SK-N-SH treated with all-trans-retinoic acid at 6 μM for 48 hours (cell line): ENCODE measurements at regions not wholly inside any gene's neighbourhood (a gene's known extent, or its start where the extent isn't known, plus 50 kb on each side); places are given as distances from the start of the nearest gene placed in this dataset.

Experiments
- ATAC-seq: fragments of 200-7000 bp; cut with Tn5 transposase; 3 replicates; pipeline ENCODE4 v1.9.1; 2020; ENCODE audit warnings: mild to moderate bottlenecking, moderate library complexity
- ARNTL ChIP-seq: fragments of 450-650 bp; formaldehyde crosslinking; IDR thresholded peaks from 2 replicates; pipeline ENCODE4 v1.5.0; 2020; ENCODE audit warnings: low read depth, mild to moderate bottlenecking, moderate library complexity, borderline replicate concordance
- BACH2 ChIP-seq: fragments of 250-450 bp; sonication (Bioruptor Pico); IDR thresholded peaks from 2 replicates; pipeline ENCODE4 v1.9.0; 2021; ENCODE audit warnings: mild to moderate bottlenecking, borderline replicate concordance
- CREB5 ChIP-seq: fragments of 250-450 bp; sonication (Bioruptor Pico); IDR thresholded peaks from 2 replicates; pipeline ENCODE4 v1.5.1; 2020; ENCODE audit warnings: low read depth, mild to moderate bottlenecking, moderate library complexity
- CSDC2 ChIP-seq: fragments of 250-450 bp; sonication (Bioruptor Pico); IDR thresholded peaks from 2 replicates; pipeline ENCODE4 v1.5.0; 2020; ENCODE audit warnings: mild to moderate bottlenecking, moderate library complexity
- CSRNP3 ChIP-seq: fragments of 250-450 bp; sonication (Bioruptor Pico); IDR thresholded peaks from 2 replicates; pipeline ENCODE4 v1.5.1; 2021; ENCODE audit warnings: mild to moderate bottlenecking, moderate library complexity
- ESRRG ChIP-seq: fragments of 250-450 bp; sonication (Bioruptor Pico); IDR thresholded peaks from 2 replicates; pipeline ENCODE4 v1.6.1; 2021; ENCODE audit warnings: mild to moderate bottlenecking
- GLIS3 ChIP-seq: fragments of 250-450 bp; sonication (Bioruptor Pico); IDR thresholded peaks from 2 replicates; pipeline ENCODE4 v1.5.0; 2020; ENCODE audit warnings: mild to moderate bottlenecking, moderate library complexity
- ISL1 ChIP-seq: fragments of 250-450 bp; sonication (Bioruptor Pico); IDR thresholded peaks from 2 replicates; pipeline ENCODE4 v2.1.2; 2022; ENCODE audit warnings: mild to moderate bottlenecking, moderate library complexity
- OSR1 ChIP-seq: fragments of 250-450 bp; sonication (Bioruptor Pico); IDR thresholded peaks from 2 replicates; pipeline ENCODE4 v1.8.0; 2022; ENCODE audit warnings: moderate library complexity, mild to moderate bottlenecking, inconsistent platforms
- PATZ1 ChIP-seq: fragments of 250-450 bp; sonication (Bioruptor Pico); IDR thresholded peaks from 2 replicates; pipeline ENCODE4 v1.8.0; 2020; ENCODE audit warnings: mild to moderate bottlenecking, moderate library complexity, borderline replicate concordance
- POU6F1 ChIP-seq: fragments of 250-450 bp; sonication (Bioruptor Pico); IDR thresholded peaks from 2 replicates; pipeline ENCODE4 v1.8.0; 2021; ENCODE audit warnings: low read depth, mild to moderate bottlenecking, moderate library complexity, borderline replicate concordance
- PPARA ChIP-seq: fragments of 250-450 bp; sonication (Bioruptor Pico); IDR thresholded peaks from 2 replicates; pipeline ENCODE4 v1.5.0; 2020; ENCODE audit warnings: mild to moderate bottlenecking, borderline replicate concordance
- RARB ChIP-seq: fragments of 250-450 bp; sonication (Bioruptor Pico); IDR thresholded peaks from 2 replicates; pipeline ENCODE4 v1.8.0; 2021; ENCODE audit warnings: mild to moderate bottlenecking, moderate library complexity
- SNAI2 ChIP-seq: fragments of 250-450 bp; sonication (Bioruptor Pico); IDR thresholded peaks from 2 replicates; pipeline ENCODE4 v1.5.0; 2020; ENCODE audit warnings: mild to moderate bottlenecking, moderate library complexity
- TCF4 ChIP-seq: fragments of 250-450 bp; sonication (Bioruptor Pico); IDR thresholded peaks from 2 replicates; pipeline ENCODE4 v1.8.0; 2021; ENCODE audit warnings: mild to moderate bottlenecking, moderate library complexity, borderline replicate concordance
- TSHZ2 ChIP-seq: fragments of 250-450 bp; sonication (Bioruptor Pico); IDR thresholded peaks from 2 replicates; pipeline ENCODE4 v1.5.0; 2020; ENCODE audit warnings: mild to moderate bottlenecking, moderate library complexity
- ZC3H10 ChIP-seq: fragments of 250-450 bp; sonication (Bioruptor Pico); IDR thresholded peaks from 2 replicates; pipeline ENCODE4 v1.5.1; 2021; ENCODE audit warnings: mild to moderate bottlenecking, moderate library complexity
- ZFP30 ChIP-seq: fragments of 450-650 bp; formaldehyde crosslinking; IDR thresholded peaks from 2 replicates; pipeline ENCODE4 v1.5.0; 2022; ENCODE audit warnings: mild to moderate bottlenecking, moderate library complexity
- ZNF565 ChIP-seq: fragments of 450-650 bp; formaldehyde crosslinking; conservative IDR thresholded peaks from 2 replicates; pipeline ENCODE4 v1.5.0; 2020; ENCODE audit warnings: low read depth, mild to moderate bottlenecking, moderate library complexity
- ZNF8 ChIP-seq: fragments of 450-650 bp; formaldehyde crosslinking; IDR thresholded peaks from 2 replicates; pipeline ENCODE4 v1.5.0; 2020; ENCODE audit warnings: mild to moderate bottlenecking, moderate library complexity

- TF ChIP-seq TSHZ2 (CRISPR knock-in tag) (no peak), CSRNP3 (no peak), ZC3H10 (CRISPR knock-in tag) (no peak), SNAI2 (CRISPR knock-in tag) (no peak)
Measured at GRCh38 chr4:14675279-14675985, 326.8 kb upstream of the CPEB2 start (continued).

GRCh38 chr4:14679906-14680305 lies 322.4 kb upstream of the CPEB2 start:
- no peak for ATAC-seq

More at GRCh38 chr4:14679906-14680305, 322.4 kb upstream of the CPEB2 start:
- TF ChIP-seq CSRNP3, result no peak
- TF ChIP-seq CREB5, result no peak
- no peak for TF ChIP-seq ISL1 (CRISPR knock-in tag)
- TF ChIP-seq ESRRG, result no peak
- no peak for TF ChIP-seq GLIS3 (CRISPR knock-in tag)
- no peak for TF ChIP-seq ZNF8 (CRISPR knock-in tag)
- no peak for TF ChIP-seq ZNF565 (CRISPR knock-in tag)
- no peak for TF ChIP-seq OSR1 (CRISPR knock-in tag)
- TF ChIP-seq SNAI2 (CRISPR knock-in tag), result no peak
- no peak for TF ChIP-seq BACH2
- TF ChIP-seq TCF4 (CRISPR knock-in tag), result no peak
- no peak for TF ChIP-seq POU6F1 (CRISPR knock-in tag)
- no peak for TF ChIP-seq CSDC2
- TF ChIP-seq PATZ1 (CRISPR knock-in tag), result no peak
- TF ChIP-seq PPARA, result no peak
- no peak for TF ChIP-seq TSHZ2 (CRISPR knock-in tag)
- no peak for TF ChIP-seq ARNTL (CRISPR knock-in tag)
- TF ChIP-seq RARB (CRISPR knock-in tag), result no peak
- no peak for TF ChIP-seq ZFP30
